HepG2 (cell line): ENCODE measurements at regions not wholly inside any gene's neighbourhood (a gene's known extent, or its start where the extent isn't known, plus 50 kb on each side); places are given as distances from the start of the nearest gene placed in this dataset.

Source experiments
- BHLHE40 ChIP-seq: IDR thresholded peaks from 2 replicates; pipeline ENCODE4 v1.6.1; 2011; ENCODE audit warnings: low read length, improper control_type of control experiment
- GPBP1L1 ChIP-seq: sonication (generic); formaldehyde crosslinking; IDR thresholded peaks from 2 replicates; pipeline ENCODE4 v1.5.0; 2020; ENCODE audit warnings: mild to moderate bottlenecking, missing genetic modification reagents
- HOXA3 ChIP-seq: sonication (generic); formaldehyde crosslinking; IDR thresholded peaks from 2 replicates; pipeline ENCODE4 v1.5.0; 2020; ENCODE audit warnings: missing genetic modification reagents
- JUN ChIP-seq: sonication (generic); formaldehyde crosslinking; IDR thresholded peaks from 2 replicates; pipeline ENCODE4 v1.4.0; 2020; ENCODE audit warnings: mild to moderate bottlenecking, missing genetic modification reagents
- JUND ChIP-seq: sonication (generic); formaldehyde crosslinking; IDR thresholded peaks from 2 replicates; pipeline ENCODE4 v1.8.0; 2022; ENCODE audit warnings: mild to moderate bottlenecking, missing genetic modification reagents
- ONECUT2 ChIP-seq: sonication (generic); formaldehyde crosslinking; IDR thresholded peaks from 2 replicates; pipeline ENCODE4 v1.4.0; 2020; ENCODE audit warnings: missing genetic modification reagents
- PITX1 ChIP-seq: sonication (generic); formaldehyde crosslinking; IDR thresholded peaks from 2 replicates; pipeline ENCODE4 v1.5.1; 2020; ENCODE audit warnings: mild to moderate bottlenecking, missing genetic modification reagents
- RAD21 ChIP-seq: fragments of 450-650 bp; formaldehyde crosslinking; IDR thresholded peaks from 2 replicates; pipeline ENCODE4 v1.5.0; 2020; ENCODE audit warnings: mild to moderate bottlenecking
- SOX13 ChIP-seq, 3 experiments: fragments of 450-650 bp in 1 of 3; sonication (generic) in 1 of 3; formaldehyde crosslinking in 1 of 3; IDR thresholded peaks in 2 of 3; conservative IDR thresholded peaks in 1 of 3; 2 replicates each; pipeline versions ENCODE4 v1.5.0 to v1.6.1; 2016 to 2020; ENCODE audit warnings: antibody characterized with exemption in 1 of 3, mild to moderate bottlenecking in 1 of 3, missing compliant biosample characterization in 1 of 3, missing genetic modification reagents in 1 of 3, moderate library complexity in 1 of 3
- SOX5 ChIP-seq: IDR thresholded peaks from 2 replicates; pipeline ENCODE4 v1.6.1; 2016; ENCODE audit warnings: borderline replicate concordance
- SOX6 ChIP-seq, 2 experiments: fragments of 450-650 bp in 1 of 2; sonication (generic) in 1 of 2; formaldehyde crosslinking in 1 of 2; IDR thresholded peaks; 2 replicates each; pipeline versions ENCODE4 v1.4.0 to v1.6.1; 2017 to 2020; ENCODE audit warnings: antibody characterized with exemption in 1 of 2, mild to moderate bottlenecking in 1 of 2, missing genetic modification reagents in 1 of 2
- TCF7L2 ChIP-seq: IDR thresholded peaks from 2 replicates; pipeline ENCODE4 v1.6.1; 2011; ENCODE audit warnings: mild to moderate bottlenecking, low read depth, low read length, moderate library complexity
- TEAD3 ChIP-seq: optimal IDR thresholded peaks from 2 replicates; pipeline ENCODE3; 2016; ENCODE audit warnings: borderline replicate concordance
- XRCC5 ChIP-seq: fragments of 200-400 bp; formaldehyde crosslinking; optimal IDR thresholded peaks from 2 replicates; pipeline ENCODE3; 2017; ENCODE audit warnings: mild to moderate bottlenecking, low read length
- ZFP36L2 ChIP-seq: sonication (generic); formaldehyde crosslinking; IDR thresholded peaks from 2 replicates; pipeline ENCODE4 v1.4.0; 2020; ENCODE audit warnings: missing genetic modification reagents
- ZMYM4 ChIP-seq: sonication (generic); formaldehyde crosslinking; IDR thresholded peaks from 2 replicates; pipeline ENCODE4 v1.8.1; 2023; ENCODE audit warnings: mild to moderate bottlenecking, missing genetic modification reagents
- ZNF343 ChIP-seq: sonication (generic); formaldehyde crosslinking; IDR thresholded peaks from 2 replicates; pipeline ENCODE4 v1.4.0; 2020; ENCODE audit warnings: mild to moderate bottlenecking, missing genetic modification reagents
- ZNF644 ChIP-seq: IDR thresholded peaks from 2 replicates; pipeline ENCODE4 v1.6.1; 2016; ENCODE audit warnings: low read depth
- TF ChIP-seq, protein P1 (sequence below): sonication (generic); formaldehyde crosslinking; IDR thresholded peaks from 2 replicates; pipeline ENCODE4 v1.4.0; 2020; ENCODE audit warnings: missing genetic modification reagents
- TF ChIP-seq, protein P2 (sequence below), 2 experiments: sonication (generic) in 1 of 2; formaldehyde crosslinking in 1 of 2; IDR thresholded peaks; 2 replicates each; pipeline versions ENCODE4 v1.4.0 to v1.6.1; 2018 to 2020; ENCODE audit warnings: missing genetic modification reagents in 2 of 2, borderline replicate concordance in 1 of 2, low read depth in 1 of 2, mild to moderate bottlenecking in 1 of 2, missing biosample characterization in 1 of 2
- TF ChIP-seq, protein P3 (sequence below): sonication (generic); formaldehyde crosslinking; IDR thresholded peaks from 2 replicates; pipeline ENCODE4 v1.5.0; 2020; ENCODE audit warnings: mild to moderate bottlenecking, missing genetic modification reagents, moderate library complexity

GRCh38 chr2:155256803-155257202 lies 558.3 kb downstream of the KCNJ3 start (continued):
- TF ChIP-seq, protein P1, sequence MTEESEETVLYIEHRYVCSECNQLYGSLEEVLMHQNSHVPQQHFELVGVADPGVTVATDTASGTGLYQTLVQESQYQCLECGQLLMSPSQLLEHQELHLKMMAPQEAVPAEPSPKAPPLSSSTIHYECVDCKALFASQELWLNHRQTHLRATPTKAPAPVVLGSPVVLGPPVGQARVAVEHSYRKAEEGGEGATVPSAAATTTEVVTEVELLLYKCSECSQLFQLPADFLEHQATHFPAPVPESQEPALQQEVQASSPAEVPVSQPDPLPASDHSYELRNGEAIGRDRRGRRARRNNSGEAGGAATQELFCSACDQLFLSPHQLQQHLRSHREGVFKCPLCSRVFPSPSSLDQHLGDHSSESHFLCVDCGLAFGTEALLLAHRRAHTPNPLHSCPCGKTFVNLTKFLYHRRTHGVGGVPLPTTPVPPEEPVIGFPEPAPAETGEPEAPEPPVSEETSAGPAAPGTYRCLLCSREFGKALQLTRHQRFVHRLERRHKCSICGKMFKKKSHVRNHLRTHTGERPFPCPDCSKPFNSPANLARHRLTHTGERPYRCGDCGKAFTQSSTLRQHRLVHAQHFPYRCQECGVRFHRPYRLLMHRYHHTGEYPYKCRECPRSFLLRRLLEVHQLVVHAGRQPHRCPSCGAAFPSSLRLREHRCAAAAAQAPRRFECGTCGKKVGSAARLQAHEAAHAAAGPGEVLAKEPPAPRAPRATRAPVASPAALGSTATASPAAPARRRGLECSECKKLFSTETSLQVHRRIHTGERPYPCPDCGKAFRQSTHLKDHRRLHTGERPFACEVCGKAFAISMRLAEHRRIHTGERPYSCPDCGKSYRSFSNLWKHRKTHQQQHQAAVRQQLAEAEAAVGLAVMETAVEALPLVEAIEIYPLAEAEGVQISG, result 0 out of 2 replicates have a peak, but pooled peaks have one; percentile 32
- TF ChIP-seq BHLHE40 (peak; percentile 65), ZFP36L2 (CRISPR knock-in tag) (no peak), SOX6 (IDR thresholded peaks at IDR 0.05) (no peak), SOX6 (CRISPR knock-in tag; IDR thresholded peaks at IDR 0.05) (peak; percentile 58), JUN (CRISPR knock-in tag) (no peak), PITX1 (CRISPR knock-in tag) (no peak), SOX5 (CRISPR knock-in tag) (peak; percentile 48; the same call in 1 of the 2 replicates), HOXA3 (peak; percentile 43), XRCC5 (peak; percentile 53), SOX13 (IDR thresholded peaks at IDR 0.05) (no peak), SOX13 (CRISPR knock-in tag; conservative IDR thresholded peaks at IDR 0.05 in 1 of 2, IDR thresholded peaks at IDR 0.05 in 1 of 2) (peak in 1 of 2 experiments; percentile 60; a peak in 2 of 4 replicates), ONECUT2 (no peak), JUND (CRISPR knock-in tag) (no peak), TCF7L2 (no peak), ZMYM4 (CRISPR knock-in tag) (peak; percentile 74), GPBP1L1 (CRISPR knock-in tag) (no peak), TEAD3 (CRISPR knock-in tag) (peak; percentile 83), ZNF644 (peak; percentile 22; the same call in 1 of the 2 replicates), RAD21 (peak; percentile 46; the same call in 1 of the 2 replicates), ZNF343 (CRISPR knock-in tag) (no peak)
- TF ChIP-seq, protein P2, sequence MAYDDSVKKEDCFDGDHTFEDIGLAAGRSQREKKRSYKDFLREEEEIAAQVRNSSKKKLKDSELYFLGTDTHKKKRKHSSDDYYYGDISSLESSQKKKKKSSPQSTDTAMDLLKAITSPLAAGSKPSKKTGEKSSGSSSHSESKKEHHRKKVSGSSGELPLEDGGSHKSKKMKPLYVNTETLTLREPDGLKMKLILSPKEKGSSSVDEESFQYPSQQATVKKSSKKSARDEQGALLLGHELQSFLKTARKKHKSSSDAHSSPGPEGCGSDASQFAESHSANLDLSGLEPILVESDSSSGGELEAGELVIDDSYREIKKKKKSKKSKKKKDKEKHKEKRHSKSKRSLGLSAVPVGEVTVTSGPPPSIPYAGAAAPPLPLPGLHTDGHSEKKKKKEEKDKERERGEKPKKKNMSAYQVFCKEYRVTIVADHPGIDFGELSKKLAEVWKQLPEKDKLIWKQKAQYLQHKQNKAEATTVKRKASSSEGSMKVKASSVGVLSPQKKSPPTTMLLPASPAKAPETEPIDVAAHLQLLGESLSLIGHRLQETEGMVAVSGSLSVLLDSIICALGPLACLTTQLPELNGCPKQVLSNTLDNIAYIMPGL (CRISPR knock-in tag; IDR thresholded peaks at IDR 0.05; ENCODE audit: borderline replicate concordance in 1 of 2, low read depth in 1 of 2), result peak; percentile 41 to 69; a peak in 3 of 4 replicates
- TF ChIP-seq, protein P3, sequence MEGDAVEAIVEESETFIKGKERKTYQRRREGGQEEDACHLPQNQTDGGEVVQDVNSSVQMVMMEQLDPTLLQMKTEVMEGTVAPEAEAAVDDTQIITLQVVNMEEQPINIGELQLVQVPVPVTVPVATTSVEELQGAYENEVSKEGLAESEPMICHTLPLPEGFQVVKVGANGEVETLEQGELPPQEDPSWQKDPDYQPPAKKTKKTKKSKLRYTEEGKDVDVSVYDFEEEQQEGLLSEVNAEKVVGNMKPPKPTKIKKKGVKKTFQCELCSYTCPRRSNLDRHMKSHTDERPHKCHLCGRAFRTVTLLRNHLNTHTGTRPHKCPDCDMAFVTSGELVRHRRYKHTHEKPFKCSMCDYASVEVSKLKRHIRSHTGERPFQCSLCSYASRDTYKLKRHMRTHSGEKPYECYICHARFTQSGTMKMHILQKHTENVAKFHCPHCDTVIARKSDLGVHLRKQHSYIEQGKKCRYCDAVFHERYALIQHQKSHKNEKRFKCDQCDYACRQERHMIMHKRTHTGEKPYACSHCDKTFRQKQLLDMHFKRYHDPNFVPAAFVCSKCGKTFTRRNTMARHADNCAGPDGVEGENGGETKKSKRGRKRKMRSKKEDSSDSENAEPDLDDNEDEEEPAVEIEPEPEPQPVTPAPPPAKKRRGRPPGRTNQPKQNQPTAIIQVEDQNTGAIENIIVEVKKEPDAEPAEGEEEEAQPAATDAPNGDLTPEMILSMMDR, result peak; percentile 61
